Mucosa of rectum (tissue), 2 donors: ENCODE measurements at regions not wholly inside any gene's neighbourhood (a gene's known extent, or its start where the extent isn't known, plus 50 kb on each side); places are given as distances from the start of the nearest gene placed in this dataset.

ENCODE experiments used
- H3K27ac ChIP-seq, 2 donors: one replicate each; pipeline ENCODE4 v1.7.0; 2013; ENCODE audit warnings: inconsistent platforms in 2 of 2, low read depth in 2 of 2, low read length in 2 of 2
- H3K27me3 ChIP-seq, 2 donors: one replicate each; pipeline ENCODE4 v1.7.0; 2013; ENCODE audit warnings: low read length in 2 of 2; ENCODE audit not compliant: control insufficient read depth in 2 of 2, insufficient read depth in 2 of 2
- H3K36me3 ChIP-seq, 2 donors: one replicate each; pipeline ENCODE4 v1.7.0; 2013; ENCODE audit warnings: low read length in 2 of 2; ENCODE audit not compliant: control insufficient read depth in 2 of 2, insufficient read depth in 2 of 2
- H3K4me1 ChIP-seq, 2 donors: one replicate each; pipeline ENCODE4 v1.7.0; 2013; ENCODE audit warnings: low read length in 2 of 2, mild to moderate bottlenecking in 1 of 2; ENCODE audit not compliant: control insufficient read depth in 2 of 2, insufficient read depth in 2 of 2
- H3K4me3 ChIP-seq, 2 donors: one replicate each; pipeline ENCODE4 v1.7.0; 2013; ENCODE audit warnings: low read length in 2 of 2
- H3K9ac ChIP-seq, 2 donors: one replicate each; pipeline ENCODE4 v1.7.0; 2013; ENCODE audit warnings: low read length in 2 of 2, low read depth in 1 of 2, mild to moderate bottlenecking in 1 of 2
- H3K9me3 ChIP-seq, 2 donors: one replicate each; pipeline ENCODE4 v1.7.0; 2013; ENCODE audit warnings: low read length in 2 of 2; ENCODE audit not compliant: control insufficient read depth in 2 of 2
- donor health status: healthy.
- donor health status: Normal muscosa, but diverticular disease.

DNA sequence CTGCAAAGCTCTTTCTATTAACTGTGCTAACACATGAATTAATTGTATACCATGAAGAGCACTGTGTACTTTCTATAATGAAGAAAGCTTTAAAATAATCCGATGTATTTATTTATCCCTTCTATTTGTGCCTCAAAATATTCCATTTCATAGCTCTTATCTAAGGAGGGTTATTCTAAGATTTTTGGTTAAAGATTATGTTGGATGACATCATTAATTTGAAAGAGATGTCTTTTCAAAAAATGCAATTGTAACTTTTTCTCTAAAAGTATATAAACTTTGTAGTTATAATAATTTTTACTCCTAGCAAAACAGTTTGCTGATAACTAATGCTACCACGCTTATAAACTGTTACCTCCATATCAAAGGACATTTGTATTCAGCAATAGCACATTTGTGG is 192.4 kb upstream of the HSF2 start:
- Histone ChIP-seq H3K9me3 (no peaks in the 10 kb centered on the region), H3K9ac (no peak overlapping the region), H3K27ac (no peak overlapping the region), H3K4me1 (no peaks in the 10 kb centered on the region), H3K4me3 (no peak overlapping the region), H3K27me3 (no peaks in the 10 kb centered on the region), H3K36me3 (no peaks in the 10 kb centered on the region)

DNA sequence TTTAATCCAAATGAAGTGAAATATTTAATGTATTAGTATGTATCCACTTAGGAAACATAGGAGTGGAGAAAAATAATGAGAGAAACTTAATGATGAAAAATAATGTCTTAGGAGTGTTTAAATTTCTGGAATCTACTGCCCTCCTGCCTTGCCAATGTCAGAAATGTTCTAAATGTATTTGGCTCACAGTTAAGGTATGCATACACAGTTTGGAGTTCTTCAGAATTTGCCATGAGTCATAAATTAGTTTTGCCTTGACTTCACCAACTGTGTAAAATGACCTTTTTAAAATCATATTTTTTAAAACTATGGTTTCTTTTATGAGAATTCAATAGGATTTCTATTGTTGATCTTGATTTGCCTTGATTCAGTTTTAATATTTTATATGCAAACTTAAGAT is 191.7 kb upstream of the HSF2 start:
- Histone ChIP-seq H3K27me3 (no peaks in the 10 kb centered on the region), H3K4me3 (no peak overlapping the region), H3K36me3 (no peaks in the 10 kb centered on the region), H3K9me3 (no peaks in the 10 kb centered on the region), H3K4me1 (no peaks in the 10 kb centered on the region), H3K27ac (no peak overlapping the region), H3K9ac (no peak overlapping the region)

DNA sequence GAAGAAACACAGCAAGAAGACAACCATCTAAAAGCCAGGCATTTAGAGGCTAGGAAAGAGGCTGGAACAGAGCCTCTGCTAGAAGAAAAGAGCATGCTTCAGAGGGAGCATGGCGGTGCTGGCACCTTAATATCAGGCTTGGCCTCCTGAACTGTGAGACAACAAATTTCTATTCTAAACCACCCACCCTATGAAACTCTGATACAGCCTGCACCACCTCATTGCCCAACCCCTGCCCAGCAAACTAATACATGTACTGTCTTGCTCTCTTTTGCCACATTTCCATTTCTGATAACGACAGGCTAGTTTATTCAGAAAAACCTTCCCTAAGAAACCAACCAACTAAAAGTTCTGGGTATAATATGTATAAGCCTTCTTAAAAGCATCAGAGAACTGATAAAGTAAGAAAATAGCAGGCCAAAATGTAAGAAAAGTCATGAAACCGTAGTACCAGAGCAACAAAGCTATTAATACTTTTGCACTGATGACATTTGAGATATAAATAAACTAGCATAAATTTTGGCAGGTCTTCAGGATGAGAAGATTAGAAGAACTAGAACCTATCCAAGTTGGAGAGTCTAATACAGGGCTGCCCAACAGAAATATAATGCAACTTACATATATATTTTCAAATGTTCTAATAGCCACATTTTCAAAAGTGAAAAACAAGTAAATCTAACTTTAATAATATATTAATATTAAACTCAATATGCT is 184.7 kb upstream of the HSF2 start:
- H3K4me1 ChIP-seq = no peaks in the 10 kb centered on the region
- H3K9ac ChIP-seq = no peak overlapping the region
- H3K36me3 ChIP-seq = no peaks in the 10 kb centered on the region
- no peak overlapping the region for H3K27ac ChIP-seq
- H3K4me3 ChIP-seq = no peak overlapping the region
- no peaks in the 10 kb centered on the region for H3K27me3 ChIP-seq
- no peaks in the 10 kb centered on the region for H3K9me3 ChIP-seq

DNA sequence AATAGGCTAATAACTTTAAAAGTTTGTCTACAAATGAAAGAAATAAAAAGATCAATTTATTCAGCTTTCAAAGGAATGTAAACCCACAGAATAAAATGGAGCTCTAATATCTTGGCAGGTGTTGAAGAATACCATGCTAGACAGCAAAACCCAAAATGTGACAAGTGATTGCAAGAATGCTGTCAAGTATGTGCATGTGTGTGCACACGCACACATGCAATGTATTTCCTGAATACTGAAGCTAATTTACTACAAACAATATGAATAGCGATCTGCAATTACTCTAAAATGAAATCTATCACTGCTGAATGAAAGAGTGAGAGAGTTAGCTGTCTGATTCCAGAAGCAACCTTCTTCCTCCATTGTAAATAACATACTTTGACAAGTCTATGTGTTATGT is 179.2 kb upstream of the HSF2 start:
- Histone ChIP-seq H3K36me3 (no peaks in the 10 kb centered on the region), H3K9ac (no peak overlapping the region), H3K27me3 (no peaks in the 10 kb centered on the region), H3K27ac (no peak overlapping the region), H3K4me3 (no peak overlapping the region), H3K9me3 (no peaks in the 10 kb centered on the region), H3K4me1 (no peaks in the 10 kb centered on the region)

DNA sequence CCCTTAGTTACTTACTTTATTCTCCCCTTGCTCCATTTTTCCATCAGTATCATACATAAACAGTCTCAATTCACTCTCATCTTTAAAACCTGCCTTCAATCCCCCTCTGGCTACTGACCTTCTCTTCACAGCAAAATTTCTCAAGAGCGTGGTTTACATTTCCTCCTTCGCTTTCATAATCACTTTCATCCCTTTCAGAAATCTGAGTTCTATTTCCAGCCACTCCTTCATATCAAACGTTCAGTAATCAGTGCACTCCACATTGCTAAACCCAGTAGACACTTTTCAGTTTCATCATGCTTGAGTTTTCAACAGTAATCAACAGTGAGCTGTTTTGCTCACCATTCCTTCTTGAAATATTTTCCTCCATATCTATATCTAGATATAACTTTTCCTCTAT is 176.7 kb upstream of the HSF2 start:
- Histone ChIP-seq H3K36me3 (no peaks in the 10 kb centered on the region), H3K27ac (no peak overlapping the region), H3K4me3 (no peak overlapping the region), H3K9ac (no peak overlapping the region), H3K4me1 (no peaks in the 10 kb centered on the region), H3K27me3 (no peaks in the 10 kb centered on the region), H3K9me3 (no peaks in the 10 kb centered on the region)

DNA sequence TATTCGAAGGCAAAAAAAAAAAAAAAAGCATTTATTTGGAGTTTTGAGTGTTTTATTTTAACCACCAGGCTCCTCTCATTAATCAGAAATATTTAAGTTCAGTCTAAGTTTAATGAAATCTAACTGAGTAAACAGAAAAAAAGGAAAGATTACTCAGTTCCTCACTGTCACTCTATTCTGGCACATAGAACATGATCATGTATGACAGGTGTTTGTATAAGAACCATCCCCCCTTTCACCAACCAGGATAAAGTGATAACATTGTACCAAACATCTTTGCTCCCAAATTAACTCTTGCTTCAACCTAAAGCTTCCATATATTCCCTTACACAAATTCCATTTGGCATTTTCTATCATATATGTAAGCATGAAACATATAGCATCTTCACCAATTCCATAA is 176.2 kb upstream of the HSF2 start:
- H3K36me3 ChIP-seq = no peaks in the 10 kb centered on the region
- H3K27ac ChIP-seq = no peak overlapping the region
- no peak overlapping the region for H3K4me3 ChIP-seq
- H3K4me1 ChIP-seq = no peaks in the 10 kb centered on the region
- H3K9me3 ChIP-seq = no peaks in the 10 kb centered on the region
- H3K27me3 ChIP-seq = no peaks in the 10 kb centered on the region
- no peak overlapping the region for H3K9ac ChIP-seq

DNA sequence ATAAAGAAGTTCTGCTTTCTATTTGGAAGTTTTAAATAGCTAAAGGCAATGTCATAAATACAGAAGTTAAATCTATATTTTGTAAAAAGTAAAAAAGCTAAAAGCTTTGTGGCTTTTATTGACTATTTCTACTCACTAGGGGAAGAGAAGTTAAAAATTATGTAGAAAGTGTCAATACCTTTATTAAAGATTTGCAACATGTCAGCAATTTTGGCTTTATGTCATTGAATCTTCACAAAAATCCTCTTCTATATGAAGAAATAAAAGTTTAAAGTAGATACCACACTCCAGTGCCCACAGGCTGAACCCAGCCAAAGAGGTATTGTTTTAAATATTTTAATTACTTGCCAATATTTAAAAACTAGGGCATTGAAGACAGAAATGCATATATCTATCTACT is 160.6 kb upstream of the HSF2 start:
- Histone ChIP-seq H3K27me3 (no peaks in the 10 kb centered on the region), H3K4me3 (no peak overlapping the region), H3K9me3 (no peaks in the 10 kb centered on the region), H3K27ac (no peak overlapping the region), H3K9ac (no peak overlapping the region), H3K36me3 (no peaks in the 10 kb centered on the region), H3K4me1 (no peaks in the 10 kb centered on the region)

DNA sequence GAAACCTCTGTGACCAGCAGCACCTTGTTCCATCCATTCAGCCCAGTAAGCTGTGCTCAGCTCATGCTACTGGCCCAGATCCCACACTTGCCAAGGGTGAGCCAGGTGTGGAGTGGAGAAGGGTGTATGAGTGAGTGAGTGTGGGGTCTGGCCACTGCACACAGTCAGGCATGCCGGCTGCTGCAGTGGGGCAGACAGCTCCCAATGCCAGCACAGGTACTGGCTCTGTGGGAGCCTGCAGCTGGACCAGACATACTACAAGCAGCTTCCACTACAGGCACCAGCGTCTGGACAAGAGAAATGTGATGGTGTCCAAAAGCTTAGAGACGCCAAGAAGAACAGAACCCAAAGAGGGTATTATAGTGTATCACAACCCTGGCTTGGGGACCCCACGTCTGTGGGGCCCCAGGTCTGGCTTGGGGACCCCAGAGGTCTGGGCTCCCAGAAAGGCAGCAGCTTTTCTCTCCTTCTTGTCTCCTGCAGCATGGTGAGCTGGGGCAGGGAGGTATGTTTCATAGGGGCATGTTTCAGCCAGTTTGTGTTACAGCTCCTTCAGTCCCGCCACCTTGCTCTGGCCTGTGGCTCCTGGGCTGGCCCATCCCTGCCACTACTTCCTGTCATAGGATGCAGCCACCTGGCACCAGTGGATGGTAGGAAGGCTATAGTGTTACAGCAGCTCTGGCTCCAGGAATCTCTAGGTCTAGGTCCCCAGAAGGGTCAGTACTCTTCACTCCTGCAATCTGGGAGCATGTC is 152.4 kb upstream of the HSF2 start:
- Histone ChIP-seq H3K9me3 (no peaks in the 10 kb centered on the region), H3K36me3 (no peaks in the 10 kb centered on the region), H3K4me1 (no peaks in the 10 kb centered on the region), H3K27me3 (no peaks in the 10 kb centered on the region), H3K27ac (no peak overlapping the region), H3K9ac (no peak overlapping the region), H3K4me3 (no peak overlapping the region)

DNA sequence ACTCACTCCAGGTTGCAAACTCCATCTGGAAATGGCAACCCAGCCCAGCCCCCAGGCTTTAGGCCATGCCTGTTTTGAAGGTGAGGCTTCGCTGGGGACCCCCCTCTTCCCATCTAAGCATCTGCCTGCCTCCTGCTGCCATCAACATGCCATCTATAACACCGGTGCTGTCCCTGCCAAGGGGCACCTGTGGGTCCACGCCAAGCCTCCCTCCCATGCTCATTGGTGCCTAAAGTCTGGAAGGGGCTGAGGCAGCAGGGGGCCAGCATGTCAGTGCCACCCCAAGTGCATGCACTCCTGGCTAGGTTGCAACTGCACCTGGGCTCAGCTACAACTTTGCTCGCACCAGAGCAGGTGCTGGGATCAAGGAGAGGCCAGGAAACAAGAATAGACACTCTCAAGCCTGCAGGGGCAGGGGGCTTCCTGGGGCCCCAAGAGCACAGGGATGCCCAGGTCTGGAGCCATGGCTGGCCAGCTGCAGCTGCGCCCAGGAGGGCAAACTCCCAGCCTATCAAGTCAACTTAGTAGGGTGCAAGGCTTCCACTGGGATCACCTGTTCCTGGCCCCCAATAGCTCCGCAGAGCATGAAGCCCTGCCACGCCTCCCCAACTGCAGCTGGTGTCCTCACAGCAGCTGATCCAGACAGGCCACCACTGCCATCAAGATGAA is 151.3 kb upstream of the HSF2 start:
- Histone ChIP-seq H3K27ac (no peak overlapping the region), H3K9ac (no peak overlapping the region)

DNA sequence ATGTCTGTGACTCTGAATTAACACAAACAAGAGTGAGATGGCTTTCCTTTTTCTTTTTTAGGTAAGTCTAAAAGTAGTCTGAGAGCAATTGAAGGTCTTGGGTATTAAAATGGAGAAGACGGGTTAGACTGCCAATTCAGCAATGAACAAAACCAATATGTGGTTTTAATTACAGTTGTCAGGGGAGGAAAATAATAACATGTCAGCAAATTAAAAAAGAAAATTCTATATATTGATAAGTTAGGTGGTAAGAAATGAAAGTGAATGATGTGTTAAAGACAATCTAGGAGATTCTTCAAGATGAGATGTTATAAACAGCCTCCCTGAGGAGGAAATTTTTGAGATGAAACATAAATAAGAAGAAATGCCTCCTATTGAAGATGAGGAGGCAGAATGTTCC is 150.6 kb upstream of the HSF2 start:
- Histone ChIP-seq H3K4me1 (no peaks in the 10 kb centered on the region), H3K27me3 (no peaks in the 10 kb centered on the region), H3K36me3 (no peaks in the 10 kb centered on the region), H3K4me3 (no peak overlapping the region), H3K9me3 (no peaks in the 10 kb centered on the region), H3K9ac (no peak overlapping the region), H3K27ac (no peak overlapping the region)

More for the DNA sequence above, 151.3 kb upstream of the HSF2 start:
- Histone ChIP-seq H3K9me3 (no peaks in the 10 kb centered on the region), H3K4me3 (no peak overlapping the region), H3K36me3 (no peaks in the 10 kb centered on the region), H3K27me3 (no peaks in the 10 kb centered on the region), H3K4me1 (no peaks in the 10 kb centered on the region)
